ENCODE measurements at regions not wholly inside any gene's neighbourhood (a gene's known extent, or its start where the extent isn't known, plus 50 kb on each side); places are given as distances from the start of the nearest gene placed in this dataset.

- no peaks in the 10 kb centered on the region for H3K4me1 ChIP-seq (ENCODE audit: control insufficient read depth in 2 of 2, insufficient read depth in 2 of 2, low read length in 2 of 2)
- H3K9me3 ChIP-seq (ENCODE audit: control extremely low read depth in 1 of 3, control insufficient read depth in 2 of 3, insufficient read depth in 1 of 3, low read length in 2 of 3): no peaks in the 10 kb centered on the region
- no peaks in the 10 kb centered on the region for H4K20me1 ChIP-seq (ENCODE audit: control insufficient read depth, insufficient read depth, low read length, poor library complexity, severe bottlenecking)
- H3K27me3 Mint-ChIP-seq: peaks cover 12% of the 10 kb centered on the region
- H3K27ac Mint-ChIP-seq: no peak overlapping the region
- no peak overlapping the region for H3K9ac ChIP-seq (ENCODE audit: low read length)
- H3K36me3 ChIP-seq (replicated peaks in 1 of 2; ENCODE audit: control extremely low read depth in 1 of 2, control insufficient read depth in 1 of 2, extremely low read depth in 1 of 2, insufficient read depth in 2 of 2, low read length in 1 of 2): no peaks in the 10 kb centered on the region
- peaks cover 0 to 4% (median 0%) of the 10 kb centered on the region in 4 experiments for H3K27me3 ChIP-seq (replicated peaks in 1 of 4; ENCODE audit: control extremely low read depth in 1 of 4, control insufficient read depth in 3 of 4, insufficient read depth in 4 of 4, low read length in 3 of 4)
- no peak overlapping the region for H3K4me2 ChIP-seq (replicated peaks; ENCODE audit: low read depth, low read length, poor library complexity, severe bottlenecking)
- POLR2A ChIA-PET: no interaction called here
- intact Hi-C loops (cut with micrococcal nuclease): no loop called here
- H3K4me3 ChIP-seq (ENCODE audit: control extremely low read depth in 1 of 5, extremely low read depth in 1 of 5, insufficient read depth in 1 of 5, low read depth in 2 of 5, low read length in 4 of 5): no peak overlapping the region
- no peak overlapping the region for H3K27ac ChIP-seq (ENCODE audit: low read length in 2 of 2)
- no peak for DNase-seq
- no peak overlapping the region for H3K4me3 Mint-ChIP-seq
- no peaks in the 10 kb centered on the region for H3K9me3 Mint-ChIP-seq (ENCODE audit: insufficient read depth)
- ATAC-seq (ENCODE audit: low read depth): no peak
- H2AFZ ChIP-seq (ENCODE audit: insufficient read depth, low read depth, low read length, poor library complexity, severe bottlenecking): no peak overlapping the region
- 100% methylated on average over 1 of the region's 1 CpG for WGBS (ENCODE audit: insufficient coverage)
- H3K79me2 ChIP-seq (ENCODE audit: control insufficient read depth, insufficient read depth, low read length): no peaks in the 10 kb centered on the region
- no peaks in the 10 kb centered on the region for H3K4me1 Mint-ChIP-seq
- CTCF ChIA-PET: interaction anchor here (1.3 kb wide), 1 partner anchor 36 kb away, joined by 3 read pairs; no protein-coding TSS in a partner anchor
- TF ChIP-seq, protein P1, sequence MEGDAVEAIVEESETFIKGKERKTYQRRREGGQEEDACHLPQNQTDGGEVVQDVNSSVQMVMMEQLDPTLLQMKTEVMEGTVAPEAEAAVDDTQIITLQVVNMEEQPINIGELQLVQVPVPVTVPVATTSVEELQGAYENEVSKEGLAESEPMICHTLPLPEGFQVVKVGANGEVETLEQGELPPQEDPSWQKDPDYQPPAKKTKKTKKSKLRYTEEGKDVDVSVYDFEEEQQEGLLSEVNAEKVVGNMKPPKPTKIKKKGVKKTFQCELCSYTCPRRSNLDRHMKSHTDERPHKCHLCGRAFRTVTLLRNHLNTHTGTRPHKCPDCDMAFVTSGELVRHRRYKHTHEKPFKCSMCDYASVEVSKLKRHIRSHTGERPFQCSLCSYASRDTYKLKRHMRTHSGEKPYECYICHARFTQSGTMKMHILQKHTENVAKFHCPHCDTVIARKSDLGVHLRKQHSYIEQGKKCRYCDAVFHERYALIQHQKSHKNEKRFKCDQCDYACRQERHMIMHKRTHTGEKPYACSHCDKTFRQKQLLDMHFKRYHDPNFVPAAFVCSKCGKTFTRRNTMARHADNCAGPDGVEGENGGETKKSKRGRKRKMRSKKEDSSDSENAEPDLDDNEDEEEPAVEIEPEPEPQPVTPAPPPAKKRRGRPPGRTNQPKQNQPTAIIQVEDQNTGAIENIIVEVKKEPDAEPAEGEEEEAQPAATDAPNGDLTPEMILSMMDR (IDR thresholded peaks at IDR 0.05): no peak
- no peak for TF ChIP-seq EZH2 (IDR thresholded peaks at IDR 0.05; ENCODE audit: borderline replicate concordance, insufficient read depth, low read depth, low read length, poor library complexity, severe bottlenecking)
Measured at GRCh38 chr9:21672761-21673160, 129.7 kb upstream of the MTAP start.

DNA sequence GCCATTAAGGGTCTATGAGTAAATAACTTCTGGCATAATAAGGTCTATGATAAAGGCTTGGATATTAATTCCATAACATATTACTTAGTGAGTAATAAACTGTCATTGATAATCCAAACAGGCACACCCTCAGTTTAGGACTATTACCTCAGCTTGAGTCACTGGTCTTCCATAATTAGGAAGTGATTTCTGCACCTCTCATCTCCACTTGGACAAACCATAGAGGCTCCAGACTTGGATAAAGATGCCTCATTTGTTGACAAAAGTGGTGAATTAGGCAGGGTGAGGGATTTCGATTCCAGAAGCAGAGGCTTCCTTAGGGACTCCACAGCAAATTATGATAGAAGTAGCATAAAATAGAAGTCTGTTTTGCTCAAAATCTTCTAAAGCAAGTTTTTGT, 127.5 kb upstream of the MTAP start:
- intact Hi-C loops (cut with micrococcal nuclease): no loop called here
- H4K20me1 ChIP-seq (ENCODE audit: control insufficient read depth, insufficient read depth, low read length, poor library complexity, severe bottlenecking): no peaks in the 10 kb centered on the region
- no peaks in the 10 kb centered on the region for H3K79me2 ChIP-seq (ENCODE audit: control insufficient read depth, insufficient read depth, low read length)
- 80% methylated on average over 1 of the region's 1 CpG for WGBS (ENCODE audit: insufficient coverage)
- ATAC-seq (ENCODE audit: low read depth) (no peak), DNase-seq (no peak)
- TF ChIP-seq, protein P1 (IDR thresholded peaks at IDR 0.05): no peak
- TF ChIP-seq EZH2 (IDR thresholded peaks at IDR 0.05; ENCODE audit: borderline replicate concordance, insufficient read depth, low read depth, low read length, poor library complexity, severe bottlenecking): no peak
- no peak overlapping the region for H3K4me3 ChIP-seq (ENCODE audit: control extremely low read depth in 1 of 5, extremely low read depth in 1 of 5, insufficient read depth in 1 of 5, low read depth in 2 of 5, low read length in 4 of 5)
- H3K27ac ChIP-seq (ENCODE audit: low read length in 2 of 2): no peak overlapping the region
- POLR2A ChIA-PET: no interaction called here
- Mint-ChIP-seq H3K27ac (no peak overlapping the region), H3K4me1 (no peaks in the 10 kb centered on the region), H3K27me3 (peaks cover 15% of the 10 kb centered on the region), H3K4me3 (no peak overlapping the region), H3K9me3 (ENCODE audit: insufficient read depth) (no peaks in the 10 kb centered on the region)
- no peaks in the 10 kb centered on the region for H3K36me3 ChIP-seq (replicated peaks in 1 of 2; ENCODE audit: control extremely low read depth in 1 of 2, control insufficient read depth in 1 of 2, extremely low read depth in 1 of 2, insufficient read depth in 2 of 2, low read length in 1 of 2)
- peaks cover 0 to 6% (median 0%) of the 10 kb centered on the region in 4 experiments for H3K27me3 ChIP-seq (replicated peaks in 1 of 4; ENCODE audit: control extremely low read depth in 1 of 4, control insufficient read depth in 3 of 4, insufficient read depth in 4 of 4, low read length in 3 of 4)
- CTCF ChIA-PET: no interaction called here
- no peak overlapping the region for H3K4me2 ChIP-seq (replicated peaks; ENCODE audit: low read depth, low read length, poor library complexity, severe bottlenecking)
- H3K9ac ChIP-seq (ENCODE audit: low read length): no peak overlapping the region
- H3K4me1 ChIP-seq (ENCODE audit: control insufficient read depth in 2 of 2, insufficient read depth in 2 of 2, low read length in 2 of 2): no peaks in the 10 kb centered on the region
- H2AFZ ChIP-seq (ENCODE audit: insufficient read depth, low read depth, low read length, poor library complexity, severe bottlenecking): no peak overlapping the region
- no peaks in the 10 kb centered on the region for H3K9me3 ChIP-seq (ENCODE audit: control extremely low read depth in 1 of 3, control insufficient read depth in 2 of 3, insufficient read depth in 1 of 3, low read length in 2 of 3)
